GM12878 (cell line): ENCODE measurements at regions not wholly inside any gene's neighbourhood (a gene's known extent, or its start where the extent isn't known, plus 50 kb on each side); places are given as distances from the start of the nearest gene placed in this dataset.

Experiments
- ATAC-seq: fragments of 200-7000 bp; cut with Tn5 transposase; 3 replicates; pipeline ENCODE4 v1.9.1; 2020; ENCODE audit warnings: mild to moderate bottlenecking, moderate library complexity
- BruUV-seq: library from RNA; stranded (reverse); fragments of 400-500 nt; replicated peaks from 2 replicates; lab custom pipeline; 2021; lab: Mats Ljungman, UMichigan
- CTCF ChIA-PET: fragments of 300-600 bp; sonication (Branson Sonifier 250); formaldehyde crosslinking; extraction: SDS; loops from one replicate; lab custom pipeline; 2021; ENCODE audit warnings: inconsistent platforms; lab: Yijun Ruan, JAX
- POLR2A ChIA-PET: fragments of 350-600 bp; formaldehyde crosslinking; extraction: SDS; loops from one replicate; lab custom pipeline; 2021; ENCODE audit warnings: inconsistent platforms; lab: Charles Lee
- RAD21 ChIA-PET: fragments of 300-600 bp; sonication (Branson Sonifier 250); formaldehyde crosslinking; loops from one replicate; lab custom pipeline; 2023; ENCODE audit warnings: antibody characterized with exemption; ENCODE audit not compliant: unreplicated experiment; lab: Charles Lee
- SMC1A ChIA-PET: fragments of 300-600 bp; sonication (Branson Sonifier 250); formaldehyde crosslinking; loops from one replicate; lab custom pipeline; 2023; ENCODE audit not compliant: unreplicated experiment, uncharacterized antibody; lab: Charles Lee
- DNase-seq: peaks from one replicate; pipeline ENCODE4 v3.0.0-alpha.2; 2011; ENCODE audit warnings: low read depth, low spot score
- FAIRE-seq: peaks from 3 replicates; lab custom pipeline; 2011; peaks lifted over from hg19 to GRCh38; lab: Jason Lieb, UNC
- H2AFZ ChIP-seq: 2 replicates; pipeline ENCODE4 v1.6.0; 2011; ENCODE audit warnings: low read depth, low read length, control low read depth; ENCODE audit not compliant: control insufficient read depth
- H3K27ac ChIP-seq: 2 replicates; pipeline ENCODE4 v1.5.1; 2011; ENCODE audit warnings: control low read depth; ENCODE audit not compliant: control insufficient read depth, insufficient read depth
- H3K27me3 ChIP-seq, 2 experiments: replicated peaks in 1 of 2; 2 replicates each; pipeline versions ENCODE4 v1.6.0 to v1.6.1; 2011; ENCODE audit warnings: low read length in 1 of 2; ENCODE audit not compliant: control insufficient read depth in 2 of 2, insufficient read depth in 2 of 2
- H3K36me3 ChIP-seq, 2 experiments: 2 replicates each; pipeline ENCODE4 v1.5.1; 2011; ENCODE audit warnings: low read length in 1 of 2; ENCODE audit not compliant: control insufficient read depth in 2 of 2, insufficient read depth in 2 of 2
- H3K4me1 ChIP-seq: 2 replicates; pipeline ENCODE4 v1.6.1; 2011; ENCODE audit warnings: mild to moderate bottlenecking, low read length, moderate library complexity, mixed read lengths; ENCODE audit not compliant: control insufficient read depth, insufficient read depth
- H3K4me2 ChIP-seq: 2 replicates; pipeline ENCODE4 v1.6.0; 2011; ENCODE audit warnings: control low read depth; ENCODE audit not compliant: control insufficient read depth, insufficient read depth
- H3K4me3 ChIP-seq: fragments of 200-600 bp; sonication (generic); 2 replicates; pipeline ENCODE4 v1.5.1; 2016
- H3K79me2 ChIP-seq: 2 replicates; pipeline ENCODE4 v1.6.0; 2011; ENCODE audit warnings: low read length; ENCODE audit not compliant: control insufficient read depth, insufficient read depth
- H3K9ac ChIP-seq: 2 replicates; pipeline ENCODE4 v1.8.0; 2011; ENCODE audit warnings: low read length, control low read depth, mixed read lengths; ENCODE audit not compliant: control insufficient read depth, insufficient read depth
- H3K9me3 ChIP-seq: replicated peaks from 3 replicates; pipeline ENCODE4 v1.5.1; 2011; ENCODE audit warnings: mild to moderate bottlenecking, low read length; ENCODE audit not compliant: control insufficient read depth, insufficient read depth
- H4K20me1 ChIP-seq: 2 replicates; pipeline ENCODE4 v1.6.0; 2011; ENCODE audit not compliant: control insufficient read depth, insufficient read depth
- ATF7 ChIP-seq: fragments of 450-650 bp; IDR thresholded peaks from 2 replicates; pipeline ENCODE4 v1.6.1; 2016; ENCODE audit warnings: low read depth, mild to moderate bottlenecking
- CEBPB ChIP-seq, 2 experiments: fragments of 150-350 bp in 1 of 2; IDR thresholded peaks; 2 replicates each; pipeline ENCODE4 v1.6.1; 2012 to 2014; ENCODE audit warnings: low read depth in 2 of 2, low read length in 2 of 2, borderline replicate concordance in 1 of 2, inconsistent platforms in 1 of 2
- ESRRA ChIP-seq: IDR thresholded peaks from 2 replicates; pipeline ENCODE4 v1.6.1; 2012; ENCODE audit warnings: mild to moderate bottlenecking, low read length, improper control_type of control experiment
- IRF4 ChIP-seq: IDR thresholded peaks from 2 replicates; pipeline ENCODE4 v1.6.1; 2011; ENCODE audit warnings: low read depth, low read length
- MXI1 ChIP-seq: fragments of 150-350 bp; IDR thresholded peaks from 2 replicates; pipeline ENCODE4 v1.6.1; 2011; ENCODE audit warnings: low read depth, mild to moderate bottlenecking, inconsistent platforms, low read length, improper control_type of control experiment
- RAD51 ChIP-seq: fragments of 450-650 bp; IDR thresholded peaks from 2 replicates; pipeline ENCODE4 v1.6.1; 2016; ENCODE audit warnings: moderate library complexity, mild to moderate bottlenecking, inconsistent platforms
- SMARCA5 ChIP-seq: fragments of 450-650 bp; IDR thresholded peaks from 2 replicates; pipeline ENCODE4 v1.6.1; 2017; ENCODE audit warnings: mild to moderate bottlenecking
- SRF ChIP-seq, 2 experiments: IDR thresholded peaks; 2 replicates each; pipeline ENCODE4 v1.6.1; 2011; ENCODE audit warnings: low read depth in 2 of 2, low read length in 2 of 2, mild to moderate bottlenecking in 1 of 2, moderate library complexity in 1 of 2
- TBL1XR1 ChIP-seq: IDR thresholded peaks from 2 replicates; pipeline ENCODE4 v1.6.1; 2012; ENCODE audit warnings: low read depth, low read length, improper control_type of control experiment
- WGBS: methylation state at CpG from one replicate; pipeline ENCODE4 v1.1.6; 2016; ENCODE audit warnings: low lambda C conversion rate; ENCODE audit not compliant: insufficient replicate concordance, insufficient coverage; ENCODE audit errors: missing lambda C conversion rate; 5-methylcytosine and 5-hydroxymethylcytosine counted together
- in situ Hi-C: fragments of 300-500 bp; cut with MboI; formaldehyde crosslinking; loops from 9 replicates; pipeline ENCODE4 v1.14.3; 2018; ENCODE audit warnings: mixed read lengths
- intact Hi-C: fragments of 100-400 bp; cut with micrococcal nuclease; formaldehyde crosslinking; loops from one replicate; pipeline ENCODE4 v1.14.2; 2022; ENCODE audit not compliant: unreplicated experiment
- TF ChIP-seq, protein P1 (sequence below): IDR thresholded peaks from 2 replicates; pipeline ENCODE4 v1.6.1; 2012; ENCODE audit warnings: low read length, inconsistent platforms
- TF ChIP-seq, protein P2 (sequence below): IDR thresholded peaks from 2 replicates; pipeline ENCODE4 v1.6.1; 2012; ENCODE audit warnings: improper control_type of control experiment, low read depth, low read length; ENCODE audit not compliant: insufficient replicate concordance
- TF ChIP-seq, protein P3 (sequence below): fragments of 450-650 bp; IDR thresholded peaks from 2 replicates; pipeline ENCODE4 v1.6.1; 2016; ENCODE audit warnings: mild to moderate bottlenecking, moderate library complexity, borderline replicate concordance

DNA sequence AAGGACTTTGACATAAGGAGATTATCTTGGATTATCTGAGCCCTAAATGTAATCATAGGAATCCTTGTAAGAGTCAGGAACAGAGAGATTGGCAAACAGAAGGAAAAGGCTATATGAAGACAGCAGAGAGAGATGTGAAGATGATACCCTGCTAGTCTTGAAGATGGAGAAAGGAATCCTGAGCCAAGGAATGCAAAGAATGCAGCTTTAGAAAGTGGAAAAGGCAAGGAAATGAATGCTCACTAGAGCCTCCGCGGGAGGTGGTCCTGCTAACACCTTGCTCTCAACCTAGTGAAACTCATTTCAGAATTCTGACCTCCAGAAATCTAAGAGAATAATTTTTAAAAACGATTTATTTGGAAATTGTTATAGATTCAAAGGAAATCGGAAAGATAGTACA lies 117.1 kb downstream of the TBXT start (continued):
- TF ChIP-seq TBL1XR1 (no peak), SRF (IDR thresholded peaks at IDR 0.05; ENCODE audit: low read depth in 2 of 2, low read length in 2 of 2) (no peak), SMARCA5 (no peak), RAD51 (no peak), CEBPB (IDR thresholded peaks at IDR 0.05; ENCODE audit: borderline replicate concordance in 1 of 2, low read depth in 2 of 2, low read length in 2 of 2) (no peak)
- TF ChIP-seq, protein P1, sequence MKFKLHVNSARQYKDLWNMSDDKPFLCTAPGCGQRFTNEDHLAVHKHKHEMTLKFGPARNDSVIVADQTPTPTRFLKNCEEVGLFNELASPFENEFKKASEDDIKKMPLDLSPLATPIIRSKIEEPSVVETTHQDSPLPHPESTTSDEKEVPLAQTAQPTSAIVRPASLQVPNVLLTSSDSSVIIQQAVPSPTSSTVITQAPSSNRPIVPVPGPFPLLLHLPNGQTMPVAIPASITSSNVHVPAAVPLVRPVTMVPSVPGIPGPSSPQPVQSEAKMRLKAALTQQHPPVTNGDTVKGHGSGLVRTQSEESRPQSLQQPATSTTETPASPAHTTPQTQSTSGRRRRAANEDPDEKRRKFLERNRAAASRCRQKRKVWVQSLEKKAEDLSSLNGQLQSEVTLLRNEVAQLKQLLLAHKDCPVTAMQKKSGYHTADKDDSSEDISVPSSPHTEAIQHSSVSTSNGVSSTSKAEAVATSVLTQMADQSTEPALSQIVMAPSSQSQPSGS, result no peak
- TF ChIP-seq, protein P2, sequence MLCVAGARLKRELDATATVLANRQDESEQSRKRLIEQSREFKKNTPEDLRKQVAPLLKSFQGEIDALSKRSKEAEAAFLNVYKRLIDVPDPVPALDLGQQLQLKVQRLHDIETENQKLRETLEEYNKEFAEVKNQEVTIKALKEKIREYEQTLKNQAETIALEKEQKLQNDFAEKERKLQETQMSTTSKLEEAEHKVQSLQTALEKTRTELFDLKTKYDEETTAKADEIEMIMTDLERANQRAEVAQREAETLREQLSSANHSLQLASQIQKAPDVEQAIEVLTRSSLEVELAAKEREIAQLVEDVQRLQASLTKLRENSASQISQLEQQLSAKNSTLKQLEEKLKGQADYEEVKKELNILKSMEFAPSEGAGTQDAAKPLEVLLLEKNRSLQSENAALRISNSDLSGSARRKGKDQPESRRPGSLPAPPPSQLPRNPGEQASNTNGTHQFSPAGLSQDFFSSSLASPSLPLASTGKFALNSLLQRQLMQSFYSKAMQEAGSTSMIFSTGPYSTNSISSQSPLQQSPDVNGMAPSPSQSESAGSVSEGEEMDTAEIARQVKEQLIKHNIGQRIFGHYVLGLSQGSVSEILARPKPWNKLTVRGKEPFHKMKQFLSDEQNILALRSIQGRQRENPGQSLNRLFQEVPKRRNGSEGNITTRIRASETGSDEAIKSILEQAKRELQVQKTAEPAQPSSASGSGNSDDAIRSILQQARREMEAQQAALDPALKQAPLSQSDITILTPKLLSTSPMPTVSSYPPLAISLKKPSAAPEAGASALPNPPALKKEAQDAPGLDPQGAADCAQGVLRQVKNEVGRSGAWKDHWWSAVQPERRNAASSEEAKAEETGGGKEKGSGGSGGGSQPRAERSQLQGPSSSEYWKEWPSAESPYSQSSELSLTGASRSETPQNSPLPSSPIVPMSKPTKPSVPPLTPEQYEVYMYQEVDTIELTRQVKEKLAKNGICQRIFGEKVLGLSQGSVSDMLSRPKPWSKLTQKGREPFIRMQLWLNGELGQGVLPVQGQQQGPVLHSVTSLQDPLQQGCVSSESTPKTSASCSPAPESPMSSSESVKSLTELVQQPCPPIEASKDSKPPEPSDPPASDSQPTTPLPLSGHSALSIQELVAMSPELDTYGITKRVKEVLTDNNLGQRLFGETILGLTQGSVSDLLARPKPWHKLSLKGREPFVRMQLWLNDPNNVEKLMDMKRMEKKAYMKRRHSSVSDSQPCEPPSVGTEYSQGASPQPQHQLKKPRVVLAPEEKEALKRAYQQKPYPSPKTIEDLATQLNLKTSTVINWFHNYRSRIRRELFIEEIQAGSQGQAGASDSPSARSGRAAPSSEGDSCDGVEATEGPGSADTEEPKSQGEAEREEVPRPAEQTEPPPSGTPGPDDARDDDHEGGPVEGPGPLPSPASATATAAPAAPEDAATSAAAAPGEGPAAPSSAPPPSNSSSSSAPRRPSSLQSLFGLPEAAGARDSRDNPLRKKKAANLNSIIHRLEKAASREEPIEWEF, result no peak

DNA sequence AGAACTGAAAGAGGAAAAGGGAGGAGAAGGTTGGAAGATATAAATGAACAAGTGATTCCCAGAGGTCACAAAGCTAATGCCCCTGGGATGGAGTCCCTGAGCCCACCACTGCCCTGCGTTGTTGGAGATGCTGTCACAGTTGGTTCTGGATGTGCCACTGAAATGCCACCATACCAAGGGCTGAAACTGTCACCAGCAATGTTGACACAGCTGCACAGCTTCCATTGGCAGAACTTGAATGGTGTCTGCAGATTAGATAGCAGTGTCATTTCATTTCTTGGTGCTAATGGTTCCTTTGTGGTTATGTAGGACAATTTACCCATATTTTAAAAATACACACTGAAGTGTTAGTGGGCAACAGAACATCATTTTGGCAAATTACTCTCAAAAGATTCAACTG lies 120.7 kb downstream of the TBXT start:
- Histone ChIP-seq H3K4me1 (no peaks in the 10 kb centered on the region), H2AFZ (no peak overlapping the region), H3K4me2 (no peak overlapping the region), H3K4me3 (no peak overlapping the region), H3K9ac (no peak overlapping the region), H3K79me2 (no peaks in the 10 kb centered on the region), H4K20me1 (no peaks in the 10 kb centered on the region), H3K36me3 (no peaks in the 10 kb centered on the region), H3K9me3 (no peaks in the 10 kb centered on the region), H3K27me3 (no peaks in the 10 kb centered on the region), H3K27ac (no peak overlapping the region)
- no TSS peak for BruUV-seq
- ChIA-PET CTCF (no interaction called here), POLR2A (no interaction called here), RAD21 (no interaction called here), SMC1A (no interaction called here)
- in situ Hi-C loops, result no loop called here
- ATAC-seq (no peak), DNase-seq (no peak), FAIRE-seq (no peak)
- intact Hi-C loops, result no loop called here
- WGBS, result 0% methylated on average over 1 of the region's 1 CpG
- TF ChIP-seq IRF4, result no peak
- TF ChIP-seq, protein P1, result no peak
- TF ChIP-seq, protein P3, sequence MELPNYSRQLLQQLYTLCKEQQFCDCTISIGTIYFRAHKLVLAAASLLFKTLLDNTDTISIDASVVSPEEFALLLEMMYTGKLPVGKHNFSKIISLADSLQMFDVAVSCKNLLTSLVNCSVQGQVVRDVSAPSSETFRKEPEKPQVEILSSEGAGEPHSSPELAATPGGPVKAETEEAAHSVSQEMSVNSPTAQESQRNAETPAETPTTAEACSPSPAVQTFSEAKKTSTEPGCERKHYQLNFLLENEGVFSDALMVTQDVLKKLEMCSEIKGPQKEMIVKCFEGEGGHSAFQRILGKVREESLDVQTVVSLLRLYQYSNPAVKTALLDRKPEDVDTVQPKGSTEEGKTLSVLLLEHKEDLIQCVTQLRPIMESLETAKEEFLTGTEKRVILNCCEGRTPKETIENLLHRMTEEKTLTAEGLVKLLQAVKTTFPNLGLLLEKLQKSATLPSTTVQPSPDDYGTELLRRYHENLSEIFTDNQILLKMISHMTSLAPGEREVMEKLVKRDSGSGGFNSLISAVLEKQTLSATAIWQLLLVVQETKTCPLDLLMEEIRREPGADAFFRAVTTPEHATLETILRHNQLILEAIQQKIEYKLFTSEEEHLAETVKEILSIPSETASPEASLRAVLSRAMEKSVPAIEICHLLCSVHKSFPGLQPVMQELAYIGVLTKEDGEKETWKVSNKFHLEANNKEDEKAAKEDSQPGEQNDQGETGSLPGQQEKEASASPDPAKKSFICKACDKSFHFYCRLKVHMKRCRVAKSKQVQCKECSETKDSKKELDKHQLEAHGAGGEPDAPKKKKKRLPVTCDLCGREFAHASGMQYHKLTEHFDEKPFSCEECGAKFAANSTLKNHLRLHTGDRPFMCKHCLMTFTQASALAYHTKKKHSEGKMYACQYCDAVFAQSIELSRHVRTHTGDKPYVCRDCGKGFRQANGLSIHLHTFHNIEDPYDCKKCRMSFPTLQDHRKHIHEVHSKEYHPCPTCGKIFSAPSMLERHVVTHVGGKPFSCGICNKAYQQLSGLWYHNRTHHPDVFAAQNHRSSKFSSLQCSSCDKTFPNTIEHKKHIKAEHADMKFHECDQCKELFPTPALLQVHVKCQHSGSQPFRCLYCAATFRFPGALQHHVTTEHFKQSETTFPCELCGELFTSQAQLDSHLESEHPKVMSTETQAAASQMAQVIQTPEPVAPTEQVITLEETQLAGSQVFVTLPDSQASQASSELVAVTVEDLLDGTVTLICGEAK, result no peak
- no peak for TF ChIP-seq MXI1
- TF ChIP-seq ATF7, result no peak
- no peak for TF ChIP-seq ESRRA
